ENCODE measurements at regions not wholly inside any gene's neighbourhood (a gene's known extent, or its start where the extent isn't known, plus 50 kb on each side); places are given as distances from the start of the nearest gene placed in this dataset.
"Not testable (repeated sequence)": the region's sequence is repeated elsewhere in the genome, so short reads cannot be mapped to it uniquely, and the experiment has no call there.

DNA sequence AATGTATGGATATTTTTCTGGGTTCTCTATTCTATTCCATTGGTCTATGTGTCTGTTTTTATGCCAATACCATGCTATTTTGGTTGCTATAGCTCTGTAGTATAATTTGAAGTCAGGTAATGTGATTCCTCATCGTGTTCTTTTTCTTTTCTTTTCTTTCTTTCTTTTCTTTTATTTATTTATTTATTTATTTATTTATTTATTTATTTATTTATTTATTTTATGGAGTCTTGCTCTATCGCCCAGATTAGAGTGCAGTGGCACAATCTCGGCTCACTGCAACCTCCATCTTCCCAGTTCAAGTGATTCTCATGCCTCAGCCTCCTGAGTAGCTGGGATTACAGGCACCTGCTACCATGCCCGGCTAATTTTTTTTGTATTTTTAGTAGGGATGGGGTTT, 315.2 kb downstream of the SV2B start:
- not testable (repeated sequence) for TF ChIP-seq CTCF (conservative IDR thresholded peaks at IDR 0.05; ENCODE audit: low read depth, low read length); EZH2 (IDR thresholded peaks at IDR 0.05; ENCODE audit: low read length, unreplicated experiment)
